WTC11 (cell line): ENCODE measurements at regions not wholly inside any gene's neighbourhood (a gene's known extent, or its start where the extent isn't known, plus 50 kb on each side); places are given as distances from the start of the nearest gene placed in this dataset.

Experiments
- ATAC-seq: fragments of 200-7000 bp; cut with Tn5 transposase; 2 replicates; pipeline ENCODE4 v1.10.0; 2021; ENCODE audit warnings: mild to moderate bottlenecking, moderate library complexity
- CTCF ChIA-PET: fragments of 300-600 bp; sonication (Branson Sonifier 250); formaldehyde crosslinking; loops from one replicate; lab custom pipeline; 2021; ENCODE audit warnings: antibody characterized with exemption; lab: Charles Lee
- POLR2A ChIA-PET: fragments of 350-600 bp; sonication (Branson Sonifier 250); formaldehyde crosslinking; loops from one replicate; lab custom pipeline; 2021; ENCODE audit warnings: antibody characterized with exemption; lab: Charles Lee
- DNase-seq: peaks from one replicate; pipeline ENCODE4 v3.0.0; 2021; ENCODE audit warnings: low spot score
- H3K27ac Mint-ChIP-seq: 2 replicates; pipeline ENCODE4 v1.8.0; 2021; ENCODE audit warnings: mixed read lengths
- H3K27me3 Mint-ChIP-seq: 2 replicates; pipeline ENCODE4 v1.8.0; 2021; ENCODE audit warnings: low read depth, mild to moderate bottlenecking, moderate library complexity, mixed read lengths
- H3K36me3 Mint-ChIP-seq: 2 replicates; pipeline ENCODE4 v1.8.0; 2021; ENCODE audit warnings: mixed read lengths
- H3K4me1 Mint-ChIP-seq: 2 replicates; pipeline ENCODE4 v1.8.0; 2022; ENCODE audit warnings: mixed read lengths
- H3K4me3 Mint-ChIP-seq: 2 replicates; pipeline ENCODE4 v1.8.0; 2021; ENCODE audit warnings: mild to moderate bottlenecking, moderate library complexity, mixed read lengths
- H3K9me3 Mint-ChIP-seq: 2 replicates; pipeline ENCODE4 v1.8.0; 2021; ENCODE audit warnings: mixed read lengths
- AFF4 ChIP-seq: sonication (generic); formaldehyde crosslinking; IDR thresholded peaks from 2 replicates; pipeline ENCODE4 v1.8.1; 2023; ENCODE audit warnings: mild to moderate bottlenecking, missing genetic modification reagents, borderline replicate concordance
- ATF1 ChIP-seq: sonication (generic); formaldehyde crosslinking; IDR thresholded peaks from 2 replicates; pipeline ENCODE4 v1.8.1; 2023; ENCODE audit warnings: mild to moderate bottlenecking, moderate library complexity, missing genetic modification reagents
- CDX4 ChIP-seq: fragments of 250-450 bp; sonication (Bioruptor Pico); IDR thresholded peaks from 2 replicates; pipeline ENCODE4 v1.9.0; 2021; ENCODE audit warnings: moderate library complexity, mild to moderate bottlenecking, inconsistent platforms, borderline replicate concordance
- E2F1 ChIP-seq: sonication (generic); formaldehyde crosslinking; IDR thresholded peaks from 2 replicates; pipeline ENCODE4 v1.8.0; 2022; ENCODE audit warnings: mild to moderate bottlenecking, missing genetic modification reagents
- GRHL2 ChIP-seq: fragments of 250-450 bp; sonication (Bioruptor Pico); IDR thresholded peaks from 2 replicates; pipeline ENCODE4 v1.8.0; 2022; ENCODE audit warnings: mild to moderate bottlenecking, moderate library complexity; ENCODE audit not compliant: insufficient replicate concordance, severe bottlenecking
- GTF2I ChIP-seq: fragments of 250-450 bp; sonication (Bioruptor Pico); conservative IDR thresholded peaks from 2 replicates; pipeline ENCODE4 v1.4.0; 2021; ENCODE audit warnings: mild to moderate bottlenecking
- HMGA2 ChIP-seq: fragments of 250-450 bp; sonication (Bioruptor Pico); IDR thresholded peaks from 2 replicates; pipeline ENCODE4 v1.4.0; 2021; ENCODE audit warnings: mild to moderate bottlenecking, moderate library complexity
- IRF2 ChIP-seq: sonication (generic); formaldehyde crosslinking; IDR thresholded peaks from 2 replicates; pipeline ENCODE4 v1.8.0; 2022; ENCODE audit warnings: low read depth, missing genetic modification reagents, borderline replicate concordance
- NR3C1 ChIP-seq: sonication (generic); formaldehyde crosslinking; conservative IDR thresholded peaks from 2 replicates; pipeline ENCODE4 v1.8.1; 2023; ENCODE audit warnings: low read depth, mild to moderate bottlenecking, missing genetic modification reagents
- SMAD4 ChIP-seq: sonication (generic); formaldehyde crosslinking; IDR thresholded peaks from 2 replicates; pipeline ENCODE4 v1.8.0; 2022; ENCODE audit warnings: mild to moderate bottlenecking, missing genetic modification reagents
- TEAD4 ChIP-seq: sonication (generic); formaldehyde crosslinking; IDR thresholded peaks from 2 replicates; pipeline ENCODE4 v1.8.0; 2022; ENCODE audit warnings: mild to moderate bottlenecking, missing genetic modification reagents
- ZNF232 ChIP-seq: sonication (generic); formaldehyde crosslinking; IDR thresholded peaks from 2 replicates; pipeline ENCODE4 v1.8.0; 2022; ENCODE audit warnings: mild to moderate bottlenecking, missing genetic modification reagents
- ZNF416 ChIP-seq: fragments of 250-450 bp; sonication (Bioruptor Pico); IDR thresholded peaks from 2 replicates; pipeline ENCODE4 v1.9.0; 2021; ENCODE audit warnings: mild to moderate bottlenecking, inconsistent platforms
- ZNF512 ChIP-seq: sonication (generic); formaldehyde crosslinking; IDR thresholded peaks from 2 replicates; pipeline ENCODE4 v1.8.1; 2022; ENCODE audit warnings: missing genetic modification reagents, borderline replicate concordance
- TF ChIP-seq, protein P1 (sequence below): sonication (generic); formaldehyde crosslinking; IDR thresholded peaks from 2 replicates; pipeline ENCODE4 v1.8.0; 2022; ENCODE audit warnings: mild to moderate bottlenecking, missing genetic modification reagents
- TF ChIP-seq, protein P2 (sequence below): sonication (generic); formaldehyde crosslinking; IDR thresholded peaks from 2 replicates; pipeline ENCODE4 v1.8.0; 2023; ENCODE audit warnings: missing genetic modification reagents, mild to moderate bottlenecking, borderline replicate concordance
- TF ChIP-seq, protein P3 (sequence below): sonication (generic); formaldehyde crosslinking; IDR thresholded peaks from 2 replicates; pipeline ENCODE4 v1.8.1; 2022; ENCODE audit warnings: mild to moderate bottlenecking, missing genetic modification reagents, moderate library complexity, borderline replicate concordance

DNA sequence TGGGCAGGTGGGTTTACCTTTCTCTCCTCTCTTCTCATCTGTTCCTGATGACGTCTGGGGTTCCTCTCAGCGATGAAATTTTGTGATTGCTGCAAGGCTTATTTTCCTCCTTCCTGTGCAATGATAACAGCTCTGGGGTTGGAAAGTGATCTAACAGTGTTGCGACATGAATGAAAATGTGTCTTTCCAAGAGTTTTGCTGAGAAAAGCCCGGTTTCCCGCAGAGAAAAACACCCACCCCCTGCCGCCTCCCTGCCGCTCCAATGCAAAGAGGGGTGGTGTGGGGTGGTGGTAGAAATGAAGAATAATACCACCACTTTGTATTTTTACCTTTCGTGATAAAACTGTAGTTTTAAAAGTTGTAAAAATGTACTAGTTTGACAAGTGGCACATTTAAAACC is 232.0 kb downstream of the OLFM4 start:
- ChIA-PET CTCF (no interaction called here), POLR2A (no interaction called here)
- no peaks in the 10 kb centered on the region for H3K36me3 Mint-ChIP-seq
- H3K9me3 Mint-ChIP-seq: no peaks in the 10 kb centered on the region
- H3K4me3 Mint-ChIP-seq: no peak overlapping the region
- H3K27ac Mint-ChIP-seq: no peak overlapping the region
- peaks cover 13% of the 10 kb centered on the region for H3K4me1 Mint-ChIP-seq
- TF ChIP-seq TEAD4 (CRISPR knock-in tag) (no peak), ZNF512 (CRISPR knock-in tag) (no peak), GRHL2 (CRISPR knock-in tag) (no peak), GTF2I (CRISPR knock-in tag) (no peak), ZNF416 (CRISPR knock-in tag) (no peak), E2F1 (CRISPR knock-in tag) (no peak), ATF1 (CRISPR knock-in tag) (no peak), NR3C1 (CRISPR knock-in tag) (no peak), SMAD4 (CRISPR knock-in tag) (no peak), HMGA2 (CRISPR knock-in tag) (no peak), AFF4 (no peak), ZNF232 (CRISPR knock-in tag) (no peak), CDX4 (CRISPR knock-in tag) (no peak), IRF2 (CRISPR knock-in tag) (no peak)
- TF ChIP-seq, protein P1, sequence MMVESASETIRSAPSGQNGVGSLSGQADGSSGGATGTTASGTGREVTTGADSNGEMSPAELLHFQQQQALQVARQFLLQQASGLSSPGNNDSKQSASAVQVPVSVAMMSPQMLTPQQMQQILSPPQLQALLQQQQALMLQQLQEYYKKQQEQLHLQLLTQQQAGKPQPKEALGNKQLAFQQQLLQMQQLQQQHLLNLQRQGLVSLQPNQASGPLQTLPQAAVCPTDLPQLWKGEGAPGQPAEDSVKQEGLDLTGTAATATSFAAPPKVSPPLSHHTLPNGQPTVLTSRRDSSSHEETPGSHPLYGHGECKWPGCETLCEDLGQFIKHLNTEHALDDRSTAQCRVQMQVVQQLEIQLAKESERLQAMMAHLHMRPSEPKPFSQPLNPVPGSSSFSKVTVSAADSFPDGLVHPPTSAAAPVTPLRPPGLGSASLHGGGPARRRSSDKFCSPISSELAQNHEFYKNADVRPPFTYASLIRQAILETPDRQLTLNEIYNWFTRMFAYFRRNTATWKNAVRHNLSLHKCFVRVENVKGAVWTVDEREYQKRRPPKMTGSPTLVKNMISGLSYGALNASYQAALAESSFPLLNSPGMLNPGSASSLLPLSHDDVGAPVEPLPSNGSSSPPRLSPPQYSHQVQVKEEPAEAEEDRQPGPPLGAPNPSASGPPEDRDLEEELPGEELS (CRISPR knock-in tag): no peak
- TF ChIP-seq, protein P2, sequence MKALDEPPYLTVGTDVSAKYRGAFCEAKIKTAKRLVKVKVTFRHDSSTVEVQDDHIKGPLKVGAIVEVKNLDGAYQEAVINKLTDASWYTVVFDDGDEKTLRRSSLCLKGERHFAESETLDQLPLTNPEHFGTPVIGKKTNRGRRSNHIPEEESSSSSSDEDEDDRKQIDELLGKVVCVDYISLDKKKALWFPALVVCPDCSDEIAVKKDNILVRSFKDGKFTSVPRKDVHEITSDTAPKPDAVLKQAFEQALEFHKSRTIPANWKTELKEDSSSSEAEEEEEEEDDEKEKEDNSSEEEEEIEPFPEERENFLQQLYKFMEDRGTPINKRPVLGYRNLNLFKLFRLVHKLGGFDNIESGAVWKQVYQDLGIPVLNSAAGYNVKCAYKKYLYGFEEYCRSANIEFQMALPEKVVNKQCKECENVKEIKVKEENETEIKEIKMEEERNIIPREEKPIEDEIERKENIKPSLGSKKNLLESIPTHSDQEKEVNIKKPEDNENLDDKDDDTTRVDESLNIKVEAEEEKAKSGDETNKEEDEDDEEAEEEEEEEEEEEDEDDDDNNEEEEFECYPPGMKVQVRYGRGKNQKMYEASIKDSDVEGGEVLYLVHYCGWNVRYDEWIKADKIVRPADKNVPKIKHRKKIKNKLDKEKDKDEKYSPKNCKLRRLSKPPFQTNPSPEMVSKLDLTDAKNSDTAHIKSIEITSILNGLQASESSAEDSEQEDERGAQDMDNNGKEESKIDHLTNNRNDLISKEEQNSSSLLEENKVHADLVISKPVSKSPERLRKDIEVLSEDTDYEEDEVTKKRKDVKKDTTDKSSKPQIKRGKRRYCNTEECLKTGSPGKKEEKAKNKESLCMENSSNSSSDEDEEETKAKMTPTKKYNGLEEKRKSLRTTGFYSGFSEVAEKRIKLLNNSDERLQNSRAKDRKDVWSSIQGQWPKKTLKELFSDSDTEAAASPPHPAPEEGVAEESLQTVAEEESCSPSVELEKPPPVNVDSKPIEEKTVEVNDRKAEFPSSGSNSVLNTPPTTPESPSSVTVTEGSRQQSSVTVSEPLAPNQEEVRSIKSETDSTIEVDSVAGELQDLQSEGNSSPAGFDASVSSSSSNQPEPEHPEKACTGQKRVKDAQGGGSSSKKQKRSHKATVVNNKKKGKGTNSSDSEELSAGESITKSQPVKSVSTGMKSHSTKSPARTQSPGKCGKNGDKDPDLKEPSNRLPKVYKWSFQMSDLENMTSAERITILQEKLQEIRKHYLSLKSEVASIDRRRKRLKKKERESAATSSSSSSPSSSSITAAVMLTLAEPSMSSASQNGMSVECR: no peak
- TF ChIP-seq, protein P3, sequence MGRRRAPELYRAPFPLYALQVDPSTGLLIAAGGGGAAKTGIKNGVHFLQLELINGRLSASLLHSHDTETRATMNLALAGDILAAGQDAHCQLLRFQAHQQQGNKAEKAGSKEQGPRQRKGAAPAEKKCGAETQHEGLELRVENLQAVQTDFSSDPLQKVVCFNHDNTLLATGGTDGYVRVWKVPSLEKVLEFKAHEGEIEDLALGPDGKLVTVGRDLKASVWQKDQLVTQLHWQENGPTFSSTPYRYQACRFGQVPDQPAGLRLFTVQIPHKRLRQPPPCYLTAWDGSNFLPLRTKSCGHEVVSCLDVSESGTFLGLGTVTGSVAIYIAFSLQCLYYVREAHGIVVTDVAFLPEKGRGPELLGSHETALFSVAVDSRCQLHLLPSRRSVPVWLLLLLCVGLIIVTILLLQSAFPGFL (CRISPR knock-in tag): no peak
- ATAC-seq: no peak
- peaks cover 66% of the 10 kb centered on the region for H3K27me3 Mint-ChIP-seq
- DNase-seq: no peak
